ENCODE measurements at regions not wholly inside any gene's neighbourhood (a gene's known extent, or its start where the extent isn't known, plus 50 kb on each side); places are given as distances from the start of the nearest gene placed in this dataset.
"Not testable (repeated sequence)": the region's sequence is repeated elsewhere in the genome, so short reads cannot be mapped to it uniquely, and the experiment has no call there.

DNA sequence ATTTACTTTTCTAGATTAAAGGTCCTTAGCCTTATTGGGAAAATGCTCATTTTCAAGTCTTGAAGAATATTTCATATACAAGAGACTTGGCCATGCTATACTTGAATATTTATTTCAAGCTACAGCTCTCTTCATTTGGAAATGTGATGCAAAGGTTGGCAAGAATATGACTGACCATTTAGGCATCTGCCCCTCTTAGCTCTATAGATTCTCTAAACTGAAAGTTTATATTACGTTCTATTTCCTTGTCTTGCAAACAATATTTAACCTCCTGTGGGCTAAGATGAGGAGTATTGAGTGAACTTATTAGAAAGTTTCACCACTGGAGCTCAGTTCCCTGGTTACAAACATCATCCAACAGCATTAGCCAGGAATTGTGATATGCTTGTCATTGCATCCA, 593.1 kb downstream of the MAT2B start:
- no peak for DNase-seq (ENCODE audit: low read depth in 2 of 2)

DNA sequence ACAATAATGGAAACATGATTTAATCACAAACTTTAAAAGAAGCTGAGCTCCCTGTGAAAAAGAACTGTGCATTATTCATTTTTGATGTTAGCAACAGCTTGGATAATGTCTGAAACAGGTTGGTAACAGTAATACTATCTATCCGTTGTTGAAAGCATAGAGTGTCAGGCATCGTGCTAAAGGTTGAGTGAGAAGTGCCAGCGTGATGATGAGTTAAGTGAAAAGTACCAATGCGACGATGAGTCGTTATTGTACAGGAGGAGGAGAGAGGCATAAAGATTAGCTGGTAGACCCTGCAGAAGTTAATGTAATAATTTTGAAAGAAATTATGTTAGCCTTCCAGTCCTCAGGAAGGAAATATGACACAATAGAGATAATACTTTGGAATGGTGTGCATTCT, 593.6 kb downstream of the MAT2B start:
- DNase-seq (ENCODE audit: low read depth in 2 of 2), result no peak

DNA sequence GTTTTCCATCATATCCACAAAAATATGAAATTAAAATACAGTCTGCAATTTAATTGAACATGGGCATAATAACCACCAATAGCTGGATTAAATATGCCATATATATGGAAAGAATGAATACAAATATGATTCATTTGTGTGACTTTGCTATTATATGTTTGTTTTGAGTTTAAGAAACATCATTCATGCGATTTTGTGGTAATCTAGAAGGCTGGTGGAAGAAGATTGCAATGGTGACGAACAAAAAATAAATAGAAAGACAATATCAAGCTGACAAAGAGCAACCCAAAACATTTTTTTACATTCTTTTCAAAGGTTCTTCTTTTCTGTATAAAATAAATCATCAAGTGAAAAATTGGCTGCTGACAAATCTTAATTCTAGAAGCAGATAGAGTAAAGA, 610.0 kb downstream of the MAT2B start:
- no peak for DNase-seq (ENCODE audit: low read depth in 2 of 2)

DNA sequence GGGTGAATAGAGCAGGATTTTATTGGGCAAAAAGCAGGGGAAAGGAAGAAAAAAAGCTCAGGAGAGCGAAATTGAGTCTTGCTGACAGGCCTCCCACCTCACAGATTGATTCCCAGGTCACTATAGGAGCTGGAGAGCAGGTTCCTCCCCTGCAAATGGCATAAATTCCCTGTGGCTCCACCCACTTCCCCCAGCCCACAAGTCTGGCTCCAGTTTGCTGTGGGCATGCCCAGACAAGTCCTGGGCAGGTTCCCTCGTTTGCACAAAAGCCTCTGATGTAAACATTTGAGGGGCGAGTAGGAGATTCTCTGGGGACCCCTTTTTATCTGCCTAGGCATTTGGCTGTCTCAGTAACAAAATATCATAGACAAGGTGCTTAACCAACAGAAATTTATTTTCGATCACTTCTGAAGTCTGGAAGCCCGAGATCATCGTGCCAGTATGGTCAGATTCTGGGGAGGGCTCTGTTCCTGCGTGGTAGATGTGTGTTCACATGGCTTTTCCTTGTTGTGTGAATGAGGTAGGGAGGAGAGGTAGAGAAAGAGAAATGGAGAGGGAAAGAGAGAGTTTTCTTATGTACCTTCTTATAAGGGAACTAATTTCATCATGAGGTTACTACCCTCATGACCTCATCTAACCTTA, 614.5 kb downstream of the MAT2B start:
- no peak for DNase-seq (ENCODE audit: low read depth in 2 of 2)

DNA sequence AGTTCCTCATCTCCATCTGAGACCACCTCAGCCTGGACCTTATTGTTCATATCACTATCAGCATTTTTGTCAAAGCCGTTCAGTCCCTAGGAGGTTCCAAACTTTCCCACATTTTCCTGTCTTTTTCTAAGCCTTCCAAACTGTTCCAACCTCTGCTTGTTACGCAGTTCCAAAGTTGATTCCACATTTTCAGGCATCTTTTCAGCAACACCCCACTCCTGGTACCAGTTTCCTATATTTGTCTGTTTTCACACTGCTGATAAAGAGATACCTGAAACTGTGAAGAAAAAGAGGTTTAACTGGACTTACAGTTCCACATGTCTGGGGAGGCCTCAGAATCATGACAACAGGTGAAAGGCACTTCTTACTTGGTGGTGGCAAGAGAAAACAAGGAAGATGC, 622.1 kb downstream of the MAT2B start:
- DNase-seq (ENCODE audit: low read depth in 2 of 2), result no peak

DNA sequence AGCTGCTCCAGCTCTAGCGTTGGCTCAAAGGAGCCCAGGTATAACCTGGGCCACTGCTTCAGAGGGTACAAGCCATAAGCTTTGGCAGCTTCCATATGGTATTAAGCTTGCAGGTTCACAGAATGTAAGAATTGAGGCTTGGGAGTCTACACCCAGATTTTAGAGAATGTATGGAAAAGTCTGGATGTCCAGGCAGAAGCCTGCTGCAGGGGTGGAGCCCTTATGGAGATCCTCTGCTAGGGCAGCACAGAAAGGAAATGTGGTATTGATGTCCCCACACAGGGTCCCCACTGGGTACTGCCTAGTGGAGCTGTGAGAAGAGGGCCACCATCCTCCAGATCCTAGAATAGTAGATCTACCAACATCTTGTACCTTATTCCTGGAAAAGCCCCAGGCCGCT, 626.9 kb downstream of the MAT2B start:
- DNase-seq (ENCODE audit: low read depth in 2 of 2), result no peak

DNA sequence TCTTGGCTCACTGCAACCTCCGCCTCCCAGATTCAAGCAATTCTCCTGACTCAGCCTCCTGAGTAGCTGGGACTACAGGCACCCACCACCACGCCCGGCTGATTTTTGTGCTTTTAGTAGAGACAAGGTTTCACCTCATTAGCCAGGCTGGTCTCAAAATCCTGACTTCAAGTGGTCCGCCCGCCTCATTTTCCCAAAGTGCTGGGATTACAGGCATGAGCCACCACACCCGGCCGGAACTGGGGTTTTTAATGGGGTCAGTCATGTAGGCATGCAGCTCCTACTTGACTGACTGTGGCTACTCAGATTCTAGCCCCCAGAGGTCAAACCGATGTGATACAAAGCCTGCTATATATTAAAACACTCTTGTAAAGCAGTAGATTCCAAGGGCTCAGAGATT, 631.7 kb downstream of the MAT2B start:
- no peak for DNase-seq (ENCODE audit: low read depth in 2 of 2)

DNA sequence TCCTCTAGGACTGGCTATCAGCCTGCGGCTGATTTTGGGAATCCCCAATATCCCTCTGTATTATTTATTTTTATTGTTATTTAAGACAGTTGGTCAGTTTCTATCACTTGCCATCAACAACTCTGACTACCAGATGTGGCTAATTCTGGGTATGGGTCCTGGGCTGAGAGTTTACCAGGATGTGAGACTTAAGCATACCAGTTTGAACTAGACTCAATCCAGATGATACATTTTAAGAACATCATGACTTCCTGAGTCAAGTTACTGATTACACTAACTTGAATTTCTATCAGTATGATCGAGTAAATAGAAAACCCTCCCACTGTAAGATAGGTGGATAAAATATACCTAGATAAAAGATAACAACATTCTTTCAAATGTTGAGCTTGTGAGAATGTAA, 634.0 kb downstream of the MAT2B start:
- no peak for DNase-seq (ENCODE audit: low read depth in 2 of 2)

DNA sequence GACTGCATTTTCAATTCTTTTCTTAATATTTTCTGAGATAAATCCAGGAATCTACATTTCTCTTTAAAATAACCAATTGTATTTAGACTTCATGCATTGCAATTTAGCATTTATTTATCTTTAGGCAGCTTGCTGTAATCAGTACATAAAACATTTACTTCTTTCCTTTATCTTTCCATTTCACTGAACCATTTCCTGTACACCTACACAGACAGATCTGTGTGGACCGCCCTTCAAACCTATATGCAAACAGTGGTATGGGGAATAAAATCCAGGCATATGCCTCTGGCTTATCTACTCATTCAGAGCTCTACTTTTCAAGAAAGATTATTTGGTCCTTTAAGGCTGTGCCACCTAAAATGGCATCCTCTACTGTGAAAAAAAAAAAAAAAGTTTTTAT, 640.0 kb downstream of the MAT2B start:
- DNase-seq (ENCODE audit: low read depth in 2 of 2), result no peak

DNA sequence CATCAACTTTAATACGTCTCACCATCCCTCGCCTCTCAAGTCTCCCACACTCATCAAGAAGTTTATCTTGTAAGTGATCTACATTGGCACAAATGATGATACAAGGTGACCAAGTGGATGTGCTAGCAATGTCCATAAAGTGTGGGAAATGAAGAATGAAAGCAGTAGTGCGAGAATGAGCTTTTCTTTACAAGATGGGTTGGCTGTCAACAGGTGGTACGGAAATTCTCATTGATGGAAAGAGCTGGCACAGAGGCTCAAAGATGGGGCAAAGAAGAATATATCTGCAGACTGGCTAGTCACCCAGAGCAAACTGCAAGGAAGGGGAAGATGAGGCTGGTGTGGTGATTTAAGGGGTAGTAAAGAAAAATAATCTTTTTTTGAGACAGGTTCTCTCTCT, 640.8 kb downstream of the MAT2B start:
- DNase-seq (ENCODE audit: low read depth in 2 of 2), result no peak

DNA sequence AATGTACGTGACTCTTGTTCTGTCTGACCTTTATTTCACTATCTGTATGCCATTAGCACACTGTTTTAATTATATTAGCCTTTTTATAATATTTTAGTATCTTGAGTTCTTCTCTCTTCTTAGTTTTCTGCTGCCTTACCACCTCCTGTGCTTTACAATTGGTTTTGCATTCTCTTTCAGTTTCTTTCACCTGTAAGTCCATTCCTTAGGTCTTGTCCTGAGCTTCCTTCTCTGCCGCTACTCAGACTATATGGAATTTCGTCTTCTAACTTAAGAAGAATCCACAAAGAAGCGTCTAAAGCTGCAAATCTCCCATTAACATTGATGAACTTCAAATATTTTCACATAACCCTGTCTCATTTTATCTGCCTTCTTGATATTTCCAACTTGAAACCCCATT, 642.9 kb downstream of the MAT2B start:
- no peak for DNase-seq (ENCODE audit: low read depth in 2 of 2)

DNA sequence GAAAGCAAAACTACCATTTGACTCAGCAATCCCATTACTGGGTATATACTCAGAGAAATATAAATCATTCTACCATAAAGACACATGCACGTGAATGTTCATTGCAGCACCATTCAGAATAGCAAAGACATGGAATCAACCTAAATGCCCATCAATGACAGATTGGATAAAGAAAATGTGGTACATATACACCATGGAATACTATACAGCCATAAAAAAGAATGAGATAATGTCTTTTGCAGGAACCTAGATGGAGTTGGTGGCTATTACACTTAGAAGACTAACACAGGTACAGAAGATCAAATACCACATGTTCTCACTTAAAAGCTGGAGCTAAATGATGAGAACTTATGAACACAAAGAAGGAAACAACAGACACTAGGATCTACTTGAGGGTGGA, 647.1 kb downstream of the MAT2B start:
- not testable (repeated sequence) for DNase-seq (ENCODE audit: low read depth in 2 of 2)

DNA sequence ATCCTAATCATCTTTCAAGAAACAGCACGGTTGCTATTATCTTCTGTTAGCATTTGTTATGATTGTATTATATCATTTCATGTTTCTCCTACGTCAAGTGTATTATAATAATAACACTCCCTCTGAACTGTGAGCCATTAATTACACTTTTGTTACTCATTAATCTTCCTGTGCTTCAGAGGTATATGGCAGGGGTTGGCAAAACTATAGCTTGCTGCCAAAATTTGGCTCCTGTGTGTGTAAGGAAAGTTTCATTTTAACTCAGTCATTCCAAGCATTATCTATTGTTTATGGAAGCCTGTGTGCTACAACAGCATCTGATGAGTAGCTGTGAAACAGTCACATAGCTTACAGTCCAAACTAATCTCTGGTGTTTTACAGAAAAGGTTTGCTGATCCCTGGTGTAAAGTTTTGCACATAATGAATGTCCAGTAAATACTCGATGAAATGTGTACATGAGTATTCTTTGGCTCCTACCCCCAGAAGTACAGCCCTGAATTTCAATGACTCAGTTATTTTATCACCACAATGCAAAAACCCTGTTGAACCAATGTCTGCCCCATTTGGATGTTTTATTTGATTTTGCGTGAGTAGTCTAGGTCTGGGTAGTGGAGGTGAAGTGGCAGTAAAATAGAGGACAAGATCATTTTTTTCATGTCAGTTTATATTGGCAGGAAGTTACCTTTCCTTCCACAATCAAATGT, 648.2 kb downstream of the MAT2B start:
- no peak for DNase-seq (ENCODE audit: low read depth in 2 of 2)

DNA sequence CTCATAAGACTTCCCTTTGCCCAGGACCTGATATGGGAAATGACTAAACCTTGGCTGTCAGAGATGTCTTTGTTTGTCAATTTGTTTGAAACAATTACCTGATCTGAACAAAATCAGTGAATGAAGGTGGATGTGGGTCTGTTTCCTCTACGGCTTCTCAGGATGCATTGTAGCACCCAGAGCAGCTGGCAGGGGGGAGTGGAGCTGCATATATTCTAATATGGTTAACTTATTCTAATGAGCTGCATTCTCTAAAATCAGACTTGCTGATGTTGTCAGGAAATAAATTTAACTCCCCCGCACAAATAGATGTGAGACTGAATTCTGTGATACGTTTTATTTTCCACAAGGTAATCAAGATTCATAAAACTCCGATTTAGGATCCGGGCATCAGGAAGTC, 665.4 kb downstream of the MAT2B start:
- DNase-seq (ENCODE audit: low read depth in 2 of 2), result no peak

DNA sequence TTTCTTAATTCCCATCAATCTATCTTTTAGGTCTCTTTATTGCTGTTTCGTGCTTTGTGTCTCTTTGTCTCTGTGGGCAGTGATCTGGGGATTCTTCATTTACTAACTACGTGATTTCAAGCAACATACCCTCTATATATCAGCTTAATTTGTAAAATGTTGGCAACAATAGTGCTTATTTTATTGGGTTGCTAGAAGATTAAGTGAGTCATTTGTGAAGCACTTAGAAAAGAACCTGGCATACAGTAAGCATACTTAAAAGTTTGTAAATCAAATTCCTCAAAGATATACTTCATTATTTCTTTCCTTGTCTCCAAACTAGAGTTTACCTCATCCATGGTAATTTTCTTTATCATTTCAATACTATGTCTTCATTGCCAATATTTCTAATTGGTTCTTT, 669.7 kb downstream of the MAT2B start:
- no peak for DNase-seq (ENCODE audit: low read depth in 2 of 2)

DNA sequence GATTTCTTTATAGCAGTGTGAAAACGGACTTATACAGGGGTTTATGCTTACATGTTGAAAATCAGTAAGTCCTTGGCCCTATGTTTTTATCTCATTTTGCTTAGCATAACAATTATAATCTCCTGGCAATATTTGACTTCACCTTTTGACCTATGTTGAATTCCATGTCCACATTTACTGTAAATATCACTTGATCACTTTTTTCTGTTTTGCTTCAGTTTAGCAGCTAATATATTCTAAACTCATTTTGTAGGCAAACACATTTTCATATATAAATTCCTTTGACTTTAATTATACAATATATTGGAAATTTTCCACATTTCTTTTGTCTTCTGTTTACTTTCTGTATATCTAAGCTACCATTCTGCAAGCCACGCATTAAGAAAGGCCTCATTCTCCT, 674.0 kb downstream of the MAT2B start:
- no peak for DNase-seq (ENCODE audit: low read depth in 2 of 2)

DNA sequence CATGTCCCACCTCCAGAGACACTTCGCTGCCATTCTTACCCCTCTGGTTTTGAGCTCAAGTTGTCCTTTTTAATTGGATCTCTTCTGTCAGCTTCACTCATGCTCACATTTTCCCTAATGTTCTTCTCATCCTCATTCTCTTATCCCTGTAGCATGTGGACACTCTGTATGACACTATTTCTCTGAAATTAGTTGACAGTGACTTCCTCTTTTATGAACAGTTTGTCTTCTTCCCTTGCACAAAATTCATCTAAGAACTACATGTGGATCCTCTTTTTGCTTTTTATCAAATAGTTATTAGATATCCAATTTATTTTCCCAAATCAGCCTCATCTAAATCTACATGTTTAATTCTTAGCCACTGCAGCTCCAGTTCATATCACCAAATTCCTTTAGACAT, 676.2 kb downstream of the MAT2B start:
- DNase-seq (ENCODE audit: low read depth in 2 of 2), result no peak

DNA sequence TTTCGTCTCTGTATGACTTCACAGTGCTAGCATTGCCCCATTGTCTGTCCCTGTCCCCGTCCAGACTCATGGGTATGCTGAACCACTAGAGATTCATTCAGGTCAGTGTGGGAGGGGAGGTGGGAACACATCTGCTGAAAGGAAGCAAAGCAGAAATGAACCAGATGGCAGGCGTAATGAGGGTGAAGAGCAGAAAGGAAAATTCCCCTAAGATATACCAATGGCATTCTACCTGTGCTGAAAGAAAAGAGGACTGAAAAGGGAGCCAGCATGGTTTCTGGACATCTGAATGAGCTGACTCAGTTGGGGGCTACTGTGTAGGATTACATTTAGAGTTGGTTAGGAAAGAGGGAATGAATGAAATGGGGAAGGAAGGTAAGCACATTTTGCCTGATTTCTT, 678.7 kb downstream of the MAT2B start:
- no peak for DNase-seq (ENCODE audit: low read depth in 2 of 2)

DNA sequence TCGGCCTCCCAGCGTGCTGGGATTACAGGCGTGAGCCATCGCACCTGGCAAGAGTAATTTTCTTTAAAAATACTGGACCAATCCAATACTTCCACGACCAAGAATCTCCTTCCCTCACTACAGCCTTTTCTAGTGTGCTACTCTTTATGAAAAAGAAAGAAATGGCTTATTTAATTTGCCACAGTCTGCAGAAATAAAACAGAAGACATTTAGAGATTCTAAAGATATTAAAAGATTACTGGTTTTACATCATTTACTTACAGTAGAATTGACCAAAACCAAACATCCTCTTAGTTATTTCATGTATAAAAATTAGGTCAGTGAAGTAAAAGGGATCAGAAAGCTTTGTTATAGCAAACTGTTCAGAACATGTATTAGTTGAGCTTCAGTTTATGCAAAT, 679.6 kb downstream of the MAT2B start:
- DNase-seq (ENCODE audit: low read depth in 2 of 2), result no peak

DNA sequence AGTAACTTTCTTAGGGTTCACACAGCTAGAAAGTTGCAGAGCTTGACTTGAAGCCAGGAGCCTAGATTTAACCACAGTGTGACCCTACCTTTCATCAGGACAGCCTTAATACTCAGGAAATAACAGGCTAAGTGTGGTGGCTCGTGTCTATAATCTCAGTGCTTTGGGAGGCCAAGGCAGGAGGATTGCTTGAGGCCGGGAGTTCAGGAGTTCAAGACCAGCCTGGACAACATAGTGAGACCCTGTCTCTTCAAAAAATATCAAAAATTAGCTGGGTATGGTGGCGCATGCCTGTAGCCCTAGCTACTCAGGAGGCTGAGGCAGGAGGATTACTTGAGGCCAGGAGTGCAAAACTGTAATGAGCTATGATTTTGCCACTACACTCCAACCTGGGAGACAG, 681.1 kb downstream of the MAT2B start:
- DNase-seq (ENCODE audit: low read depth in 2 of 2), result no peak

DNA sequence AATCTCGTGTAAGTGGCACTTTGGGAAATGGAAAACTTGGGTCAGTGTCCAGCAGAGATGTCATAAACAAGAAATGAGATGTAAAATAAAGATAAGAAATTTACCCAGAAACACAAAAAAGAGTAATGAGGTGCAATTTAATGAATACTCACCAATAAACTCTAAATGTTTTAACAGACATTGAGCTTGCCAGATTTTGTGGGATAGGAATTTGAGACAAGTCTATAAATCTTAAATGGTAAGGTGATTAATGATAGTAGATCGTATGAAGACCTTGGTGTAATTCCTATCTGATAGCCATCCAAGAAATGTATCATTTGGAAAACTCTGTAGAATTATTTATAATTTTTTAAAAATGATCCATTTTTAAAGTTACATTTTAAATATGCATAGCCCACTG, 682.4 kb downstream of the MAT2B start:
- no peak for DNase-seq (ENCODE audit: low read depth in 2 of 2)

DNA sequence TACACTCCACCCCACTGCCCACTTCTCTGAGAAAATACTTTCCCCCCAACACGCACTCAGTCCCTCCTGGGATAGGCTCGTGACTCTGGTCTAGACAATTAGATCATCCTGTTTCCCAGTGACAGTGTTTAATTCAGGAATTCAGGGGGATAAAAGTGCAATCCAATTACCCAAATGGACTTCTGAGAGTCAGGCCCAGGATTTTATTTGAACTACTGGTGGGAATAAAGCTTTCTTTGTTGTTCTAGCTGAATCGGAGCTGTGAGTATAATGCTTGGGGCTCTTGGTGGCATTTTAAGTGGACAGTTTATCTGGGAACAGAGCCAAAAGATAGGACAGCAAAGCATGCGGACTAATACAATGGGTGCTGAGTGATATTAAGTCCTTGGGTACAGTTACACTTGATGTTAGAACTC, 683.3 kb downstream of the MAT2B start:
- no peak for DNase-seq (ENCODE audit: low read depth in 2 of 2)

DNA sequence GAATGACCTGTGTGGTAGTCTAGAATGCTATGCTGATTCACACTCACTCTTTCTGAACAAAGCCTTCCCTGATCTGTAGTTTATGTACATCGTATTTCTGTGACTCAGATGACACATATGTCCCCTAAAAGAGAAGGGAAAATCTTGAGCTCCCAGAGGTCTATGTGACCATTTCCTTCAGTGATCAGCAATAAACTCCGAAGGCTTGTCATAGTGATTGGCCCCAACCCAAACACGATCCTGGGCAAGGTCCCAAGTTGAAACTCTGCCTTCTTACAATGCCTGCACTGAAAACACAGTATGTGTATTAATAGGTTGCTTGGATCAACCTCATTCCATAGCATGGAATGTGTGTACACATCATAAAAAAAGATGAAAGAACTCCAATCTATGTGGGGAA, 685.8 kb downstream of the MAT2B start:
- no peak for DNase-seq (ENCODE audit: low read depth in 2 of 2)

DNA sequence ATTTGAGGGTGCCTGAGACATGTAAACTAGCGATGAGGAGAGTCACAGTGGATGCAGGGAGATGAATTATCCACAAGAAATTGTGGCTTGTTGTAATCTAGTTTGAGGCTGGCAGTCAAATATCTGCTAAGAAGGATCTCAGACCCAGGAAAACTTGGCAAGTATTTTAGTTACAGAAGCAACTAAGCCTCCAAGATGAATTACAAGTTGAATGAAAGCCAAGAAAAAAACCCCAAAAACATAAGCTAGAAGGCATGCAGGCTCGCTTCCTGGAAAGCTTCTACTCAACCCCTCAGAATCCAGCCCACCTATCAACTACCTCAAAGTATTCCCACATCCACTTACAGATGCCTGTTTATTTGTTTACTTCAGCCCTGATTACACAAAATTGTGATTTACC, 696.9 kb downstream of the MAT2B start:
- no peak for DNase-seq (ENCODE audit: low read depth in 2 of 2)
